GM12878 (cell line): ENCODE measurements at regions not wholly inside any gene's neighbourhood (a gene's known extent, or its start where the extent isn't known, plus 50 kb on each side); places are given as distances from the start of the nearest gene placed in this dataset.

Source experiments
- ATAC-seq: fragments of 200-7000 bp; cut with Tn5 transposase; 3 replicates; pipeline ENCODE4 v1.9.1; 2020; ENCODE audit warnings: mild to moderate bottlenecking, moderate library complexity
- BruUV-seq: library from RNA; stranded (reverse); fragments of 400-500 nt; replicated peaks from 2 replicates; lab custom pipeline; 2021; lab: Mats Ljungman, UMichigan
- CTCF ChIA-PET: fragments of 300-600 bp; sonication (Branson Sonifier 250); formaldehyde crosslinking; extraction: SDS; loops from one replicate; lab custom pipeline; 2021; ENCODE audit warnings: inconsistent platforms; lab: Yijun Ruan, JAX
- POLR2A ChIA-PET: fragments of 350-600 bp; formaldehyde crosslinking; extraction: SDS; loops from one replicate; lab custom pipeline; 2021; ENCODE audit warnings: inconsistent platforms; lab: Charles Lee
- RAD21 ChIA-PET: fragments of 300-600 bp; sonication (Branson Sonifier 250); formaldehyde crosslinking; loops from one replicate; lab custom pipeline; 2023; ENCODE audit warnings: antibody characterized with exemption; ENCODE audit not compliant: unreplicated experiment; lab: Charles Lee
- SMC1A ChIA-PET: fragments of 300-600 bp; sonication (Branson Sonifier 250); formaldehyde crosslinking; loops from one replicate; lab custom pipeline; 2023; ENCODE audit not compliant: unreplicated experiment, uncharacterized antibody; lab: Charles Lee
- DNase-seq: peaks from one replicate; pipeline ENCODE4 v3.0.0-alpha.2; 2011; ENCODE audit warnings: low read depth, low spot score
- FAIRE-seq: peaks from 3 replicates; lab custom pipeline; 2011; peaks lifted over from hg19 to GRCh38; lab: Jason Lieb, UNC
- H2AFZ ChIP-seq: 2 replicates; pipeline ENCODE4 v1.6.0; 2011; ENCODE audit warnings: low read depth, low read length, control low read depth; ENCODE audit not compliant: control insufficient read depth
- H3K27ac ChIP-seq: 2 replicates; pipeline ENCODE4 v1.5.1; 2011; ENCODE audit warnings: control low read depth; ENCODE audit not compliant: control insufficient read depth, insufficient read depth
- H3K27me3 ChIP-seq, 2 experiments: replicated peaks in 1 of 2; 2 replicates each; pipeline versions ENCODE4 v1.6.0 to v1.6.1; 2011; ENCODE audit warnings: low read length in 1 of 2; ENCODE audit not compliant: control insufficient read depth in 2 of 2, insufficient read depth in 2 of 2
- H3K36me3 ChIP-seq, 2 experiments: 2 replicates each; pipeline ENCODE4 v1.5.1; 2011; ENCODE audit warnings: low read length in 1 of 2; ENCODE audit not compliant: control insufficient read depth in 2 of 2, insufficient read depth in 2 of 2
- H3K4me1 ChIP-seq: 2 replicates; pipeline ENCODE4 v1.6.1; 2011; ENCODE audit warnings: mild to moderate bottlenecking, low read length, moderate library complexity, mixed read lengths; ENCODE audit not compliant: control insufficient read depth, insufficient read depth
- H3K4me2 ChIP-seq: 2 replicates; pipeline ENCODE4 v1.6.0; 2011; ENCODE audit warnings: control low read depth; ENCODE audit not compliant: control insufficient read depth, insufficient read depth
- H3K4me3 ChIP-seq: fragments of 200-600 bp; sonication (generic); 2 replicates; pipeline ENCODE4 v1.5.1; 2016
- H3K79me2 ChIP-seq: 2 replicates; pipeline ENCODE4 v1.6.0; 2011; ENCODE audit warnings: low read length; ENCODE audit not compliant: control insufficient read depth, insufficient read depth
- H3K9ac ChIP-seq: 2 replicates; pipeline ENCODE4 v1.8.0; 2011; ENCODE audit warnings: low read length, control low read depth, mixed read lengths; ENCODE audit not compliant: control insufficient read depth, insufficient read depth
- H3K9me3 ChIP-seq: replicated peaks from 3 replicates; pipeline ENCODE4 v1.5.1; 2011; ENCODE audit warnings: mild to moderate bottlenecking, low read length; ENCODE audit not compliant: control insufficient read depth, insufficient read depth
- H4K20me1 ChIP-seq: 2 replicates; pipeline ENCODE4 v1.6.0; 2011; ENCODE audit not compliant: control insufficient read depth, insufficient read depth
- CEBPB ChIP-seq, 2 experiments: fragments of 150-350 bp in 1 of 2; IDR thresholded peaks; 2 replicates each; pipeline ENCODE4 v1.6.1; 2012 to 2014; ENCODE audit warnings: low read depth in 2 of 2, low read length in 2 of 2, borderline replicate concordance in 1 of 2, inconsistent platforms in 1 of 2
- E4F1 ChIP-seq: fragments of 450-650 bp; IDR thresholded peaks from 2 replicates; pipeline ENCODE4 v1.6.1; 2018; ENCODE audit warnings: borderline replicate concordance, mild to moderate bottlenecking; ENCODE audit not compliant: partially characterized antibody
- EZH2 ChIP-seq: IDR thresholded peaks from 2 replicates; pipeline ENCODE4 v1.6.1; 2012; ENCODE audit warnings: low read depth, mild to moderate bottlenecking, control low read depth, inconsistent platforms, low read length, borderline replicate concordance; ENCODE audit not compliant: control insufficient read depth
- PKNOX1 ChIP-seq: fragments of 450-650 bp; IDR thresholded peaks from 2 replicates; pipeline ENCODE4 v1.6.1; 2016; ENCODE audit warnings: mild to moderate bottlenecking
- PRDM15 ChIP-seq: fragments of 450-650 bp; formaldehyde crosslinking; IDR thresholded peaks from 2 replicates; pipeline ENCODE4 v1.4.0; 2020; ENCODE audit warnings: mild to moderate bottlenecking, moderate library complexity
- RFX5 ChIP-seq: IDR thresholded peaks from 2 replicates; pipeline ENCODE4 v1.6.1; 2011; ENCODE audit warnings: low read depth, low read length, improper control_type of control experiment
- SMAD5 ChIP-seq: IDR thresholded peaks from 2 replicates; pipeline ENCODE4 v1.6.1; 2016; ENCODE audit warnings: antibody characterized with exemption, low read depth
- SUPT20H ChIP-seq: IDR thresholded peaks from 2 replicates; pipeline ENCODE4 v1.6.1; 2011; ENCODE audit warnings: low read depth, mild to moderate bottlenecking, low read length, moderate library complexity, borderline replicate concordance; ENCODE audit not compliant: control insufficient read depth
- ZNF622 ChIP-seq: fragments of 450-650 bp; IDR thresholded peaks from 2 replicates; pipeline ENCODE4 v1.6.1; 2017; ENCODE audit warnings: mild to moderate bottlenecking, inconsistent platforms
- WGBS: methylation state at CpG from one replicate; pipeline ENCODE4 v1.1.6; 2016; ENCODE audit warnings: low lambda C conversion rate; ENCODE audit not compliant: insufficient replicate concordance, insufficient coverage; ENCODE audit errors: missing lambda C conversion rate; 5-methylcytosine and 5-hydroxymethylcytosine counted together
- in situ Hi-C: fragments of 300-500 bp; cut with MboI; formaldehyde crosslinking; loops from 9 replicates; pipeline ENCODE4 v1.14.3; 2018; ENCODE audit warnings: mixed read lengths
- intact Hi-C: fragments of 100-400 bp; cut with micrococcal nuclease; formaldehyde crosslinking; loops from one replicate; pipeline ENCODE4 v1.14.2; 2022; ENCODE audit not compliant: unreplicated experiment
- TF ChIP-seq, protein P1 (sequence below): IDR thresholded peaks from 2 replicates; pipeline ENCODE4 v1.6.1; 2011; ENCODE audit warnings: low read depth, low read length, improper control_type of control experiment, borderline replicate concordance

DNA sequence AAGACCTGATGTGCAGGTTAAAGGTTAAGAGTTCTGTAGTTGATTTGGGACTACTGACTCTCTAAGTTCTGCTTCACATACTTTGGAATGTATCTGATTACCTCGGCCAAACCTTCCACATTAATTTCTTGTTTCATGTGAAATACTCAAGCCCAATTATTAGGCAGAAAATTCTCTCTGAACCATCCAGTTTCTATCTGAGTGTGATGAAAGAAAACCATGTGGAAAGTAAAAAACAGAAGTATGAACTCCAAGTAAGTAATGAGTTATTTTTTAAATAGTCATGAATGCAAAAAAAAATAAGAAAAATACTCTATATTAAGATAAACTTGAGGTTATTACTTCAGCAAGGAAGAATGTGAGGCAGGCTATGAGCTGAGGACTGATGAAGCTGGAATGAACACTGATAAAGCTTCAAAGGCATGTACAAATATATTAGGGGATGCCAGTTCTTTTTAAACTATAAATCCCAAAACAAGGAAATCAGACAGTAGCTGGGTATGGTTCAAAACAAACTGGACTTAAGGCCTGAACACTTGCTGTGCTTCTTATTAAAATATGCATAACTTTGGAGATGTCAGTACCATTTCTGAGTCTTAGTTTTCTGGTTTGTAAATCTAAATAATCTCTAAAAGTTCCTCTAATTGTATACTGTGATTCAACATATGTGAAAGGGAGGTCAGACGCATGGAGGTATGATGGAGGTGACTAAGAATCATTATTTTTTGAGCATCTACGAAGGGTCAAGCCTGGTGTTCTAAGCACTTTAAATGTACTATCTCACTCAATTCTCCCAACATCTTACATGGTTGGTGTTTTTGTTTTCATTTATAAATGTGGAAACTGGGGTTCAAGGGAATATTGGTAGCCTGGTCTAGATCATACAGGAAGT, 59.6 kb downstream of the COL6A6 start:
- Histone ChIP-seq H3K9ac (no peak overlapping the region), H3K27ac (no peak overlapping the region), H3K79me2 (no peaks in the 10 kb centered on the region), H2AFZ (no peak overlapping the region), H3K4me3 (no peak overlapping the region), H3K27me3 (peaks cover 0 to 2% of the 10 kb centered on the region in 2 experiments; a peak in 2 of 4 replicates), H3K4me1 (no peaks in the 10 kb centered on the region), H3K4me2 (no peak overlapping the region), H3K9me3 (no peaks in the 10 kb centered on the region), H3K36me3 (no peaks in the 10 kb centered on the region), H4K20me1 (no peaks in the 10 kb centered on the region)
- RAD21 ChIA-PET = no interaction called here
- no peak for TF ChIP-seq E4F1
- TF ChIP-seq, protein P1, sequence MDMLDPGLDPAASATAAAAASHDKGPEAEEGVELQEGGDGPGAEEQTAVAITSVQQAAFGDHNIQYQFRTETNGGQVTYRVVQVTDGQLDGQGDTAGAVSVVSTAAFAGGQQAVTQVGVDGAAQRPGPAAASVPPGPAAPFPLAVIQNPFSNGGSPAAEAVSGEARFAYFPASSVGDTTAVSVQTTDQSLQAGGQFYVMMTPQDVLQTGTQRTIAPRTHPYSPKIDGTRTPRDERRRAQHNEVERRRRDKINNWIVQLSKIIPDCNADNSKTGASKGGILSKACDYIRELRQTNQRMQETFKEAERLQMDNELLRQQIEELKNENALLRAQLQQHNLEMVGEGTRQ = no peak
- no peak for TF ChIP-seq RFX5
- no peak for TF ChIP-seq CEBPB (IDR thresholded peaks at IDR 0.05; ENCODE audit: borderline replicate concordance in 1 of 2, low read depth in 2 of 2, low read length in 2 of 2)
- TF ChIP-seq EZH2 = no peak
- TF ChIP-seq PRDM15 (CRISPR knock-in tag) = no peak
- no peak for TF ChIP-seq ZNF622
- no peak for TF ChIP-seq SMAD5
- no peak for TF ChIP-seq PKNOX1
- TF ChIP-seq SUPT20H = no peak
- POLR2A ChIA-PET = no interaction called here
- DNase-seq = no peak
- CTCF ChIA-PET = no interaction called here
- intact Hi-C loops (no loop called here), in situ Hi-C loops (no loop called here)
- ATAC-seq = no peak
- no TSS peak for BruUV-seq
- SMC1A ChIA-PET = no interaction called here
- 40% methylated on average over 3 of the region's 3 CpGs for WGBS
- no peak for FAIRE-seq
